Vagina (tissue), 2 donors: ENCODE measurements at regions not wholly inside any gene's neighbourhood (a gene's known extent, or its start where the extent isn't known, plus 50 kb on each side); places are given as distances from the start of the nearest gene placed in this dataset.

Source experiments
- DNase-seq, 2 donors: peaks; one replicate each; pipeline ENCODE4 v3.0.0-alpha.2; 2017; ENCODE audit errors: extremely low spot score in 2 of 2
- H3K27ac ChIP-seq: fragments of 200-600 bp; sonication (generic); one replicate; pipeline ENCODE4 v1.5.1; 2019
- H3K27me3 ChIP-seq: fragments of 200-600 bp; sonication (generic); one replicate; pipeline ENCODE4 v1.5.1; 2019
- H3K36me3 ChIP-seq, 2 donors: fragments of 200-600 bp; sonication (generic); one replicate each; pipeline ENCODE4 v1.5.1; 2017 to 2019
- H3K4me1 ChIP-seq: fragments of 200-600 bp; sonication (generic); one replicate; pipeline ENCODE4 v1.5.1; 2019
- H3K4me3 ChIP-seq, 2 donors: fragments of 200-600 bp; sonication (generic); 1 replicate in 1 of 2; 2 replicates in 1 of 2; pipeline ENCODE4 v1.5.1; 2016 to 2019
- H3K9me3 ChIP-seq: fragments of 200-600 bp; sonication (generic); one replicate; pipeline ENCODE4 v1.5.1; 2019
- POLR2A ChIP-seq, 2 donors: fragments of 450-650 bp; IDR thresholded peaks; one replicate each; pipeline ENCODE4 v1.6.1; 2017; ENCODE audit warnings: antibody characterized with exemption in 2 of 2, mild to moderate bottlenecking in 2 of 2, moderate library complexity in 2 of 2
- POLR2AphosphoS5 ChIP-seq, 2 donors: sonication (generic); formaldehyde crosslinking; IDR thresholded peaks; one replicate each; pipeline ENCODE4 v1.9.0; 2017; ENCODE audit warnings: antibody characterized with exemption in 2 of 2, mild to moderate bottlenecking in 2 of 2, low read depth in 1 of 2; ENCODE audit not compliant: insufficient read depth in 1 of 2
- intact Hi-C: fragments of 100-400 bp; cut with DNase I; formaldehyde crosslinking; loops from one replicate; pipeline ENCODE4 v1.15.1; 2023
- TF ChIP-seq, protein P1 (sequence below), 3 experiments: fragments of 450-650 bp in 2 of 3; fragments of 200-600 bp in 1 of 3; sonication (generic) in 1 of 3; IDR thresholded peaks; one replicate each; pipeline ENCODE4 v1.5.1; 2017 to 2019; ENCODE audit warnings: antibody characterized with exemption in 3 of 3, mild to moderate bottlenecking in 2 of 3, moderate library complexity in 2 of 3

DNA sequence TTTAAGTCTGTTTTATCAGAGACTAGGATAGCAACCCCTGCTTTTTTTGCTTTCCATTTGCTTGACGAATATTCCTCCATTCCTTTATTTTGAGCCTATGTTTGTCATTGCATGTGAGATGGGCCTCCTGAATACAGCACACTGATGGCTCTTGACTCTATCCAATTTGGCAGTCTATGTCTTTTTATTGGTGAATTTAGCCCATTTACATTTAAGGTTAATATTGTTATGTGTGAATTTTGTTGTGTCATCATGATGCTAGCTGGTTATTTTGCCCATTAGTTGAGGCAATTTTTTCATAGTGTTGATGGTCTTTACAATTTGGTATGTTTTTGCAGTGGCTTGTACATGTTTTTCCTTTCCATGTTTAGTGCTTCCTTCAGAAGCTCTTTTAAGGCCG lies 50.7 kb upstream of the PDE4B start:
- Histone ChIP-seq H3K4me1 (no peaks in the 10 kb centered on the region), H3K36me3 (no peaks in the 10 kb centered on the region)
- intact Hi-C loops: no loop called here

More for the DNA sequence above, 50.7 kb upstream of the PDE4B start:
- Histone ChIP-seq H3K4me3 (no peak overlapping the region), H3K27me3 (no peaks in the 10 kb centered on the region), H3K9me3 (no peaks in the 10 kb centered on the region), H3K27ac (no peak overlapping the region)
- TF ChIP-seq POLR2AphosphoS5 (IDR thresholded peaks at IDR 0.05; ENCODE audit: insufficient read depth in 1 of 2, low read depth in 1 of 2) (no peak), POLR2A (IDR thresholded peaks at IDR 0.05) (no peak)
- TF ChIP-seq, protein P1, sequence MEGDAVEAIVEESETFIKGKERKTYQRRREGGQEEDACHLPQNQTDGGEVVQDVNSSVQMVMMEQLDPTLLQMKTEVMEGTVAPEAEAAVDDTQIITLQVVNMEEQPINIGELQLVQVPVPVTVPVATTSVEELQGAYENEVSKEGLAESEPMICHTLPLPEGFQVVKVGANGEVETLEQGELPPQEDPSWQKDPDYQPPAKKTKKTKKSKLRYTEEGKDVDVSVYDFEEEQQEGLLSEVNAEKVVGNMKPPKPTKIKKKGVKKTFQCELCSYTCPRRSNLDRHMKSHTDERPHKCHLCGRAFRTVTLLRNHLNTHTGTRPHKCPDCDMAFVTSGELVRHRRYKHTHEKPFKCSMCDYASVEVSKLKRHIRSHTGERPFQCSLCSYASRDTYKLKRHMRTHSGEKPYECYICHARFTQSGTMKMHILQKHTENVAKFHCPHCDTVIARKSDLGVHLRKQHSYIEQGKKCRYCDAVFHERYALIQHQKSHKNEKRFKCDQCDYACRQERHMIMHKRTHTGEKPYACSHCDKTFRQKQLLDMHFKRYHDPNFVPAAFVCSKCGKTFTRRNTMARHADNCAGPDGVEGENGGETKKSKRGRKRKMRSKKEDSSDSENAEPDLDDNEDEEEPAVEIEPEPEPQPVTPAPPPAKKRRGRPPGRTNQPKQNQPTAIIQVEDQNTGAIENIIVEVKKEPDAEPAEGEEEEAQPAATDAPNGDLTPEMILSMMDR (IDR thresholded peaks at IDR 0.05): no peak
- DNase-seq: no peak
